Vagina (tissue), 2 donors: ENCODE measurements at regions not wholly inside any gene's neighbourhood (a gene's known extent, or its start where the extent isn't known, plus 50 kb on each side); places are given as distances from the start of the nearest gene placed in this dataset.

Experiments
- DNase-seq, 2 donors: peaks; one replicate each; pipeline ENCODE4 v3.0.0-alpha.2; 2017; ENCODE audit errors: extremely low spot score in 2 of 2
- H3K27ac ChIP-seq: fragments of 200-600 bp; sonication (generic); one replicate; pipeline ENCODE4 v1.5.1; 2019
- H3K27me3 ChIP-seq: fragments of 200-600 bp; sonication (generic); one replicate; pipeline ENCODE4 v1.5.1; 2019
- H3K36me3 ChIP-seq, 2 donors: fragments of 200-600 bp; sonication (generic); one replicate each; pipeline ENCODE4 v1.5.1; 2017 to 2019
- H3K4me1 ChIP-seq: fragments of 200-600 bp; sonication (generic); one replicate; pipeline ENCODE4 v1.5.1; 2019
- H3K4me3 ChIP-seq, 2 donors: fragments of 200-600 bp; sonication (generic); 1 replicate in 1 of 2; 2 replicates in 1 of 2; pipeline ENCODE4 v1.5.1; 2016 to 2019
- H3K9me3 ChIP-seq: fragments of 200-600 bp; sonication (generic); one replicate; pipeline ENCODE4 v1.5.1; 2019
- CTCF ChIP-seq, 3 experiments: fragments of 450-650 bp in 2 of 3; fragments of 200-600 bp in 1 of 3; sonication (generic) in 1 of 3; IDR thresholded peaks; one replicate each; pipeline ENCODE4 v1.5.1; 2017 to 2019; ENCODE audit warnings: antibody characterized with exemption in 3 of 3, mild to moderate bottlenecking in 2 of 3, moderate library complexity in 2 of 3
- POLR2A ChIP-seq, 2 donors: fragments of 450-650 bp; IDR thresholded peaks; one replicate each; pipeline ENCODE4 v1.6.1; 2017; ENCODE audit warnings: antibody characterized with exemption in 2 of 2, mild to moderate bottlenecking in 2 of 2, moderate library complexity in 2 of 2
- POLR2AphosphoS5 ChIP-seq, 2 donors: sonication (generic); formaldehyde crosslinking; IDR thresholded peaks; one replicate each; pipeline ENCODE4 v1.9.0; 2017; ENCODE audit warnings: antibody characterized with exemption in 2 of 2, mild to moderate bottlenecking in 2 of 2, low read depth in 1 of 2; ENCODE audit not compliant: insufficient read depth in 1 of 2
- intact Hi-C: fragments of 100-400 bp; cut with DNase I; formaldehyde crosslinking; loops from one replicate; pipeline ENCODE4 v1.15.1; 2023

- intact Hi-C loops: no loop called here
- H3K27ac ChIP-seq: no peak overlapping the region
- no peak for DNase-seq
- H3K27me3 ChIP-seq: no peaks in the 10 kb centered on the region
- no peak for TF ChIP-seq POLR2A (IDR thresholded peaks at IDR 0.05)
- no peak for TF ChIP-seq CTCF (IDR thresholded peaks at IDR 0.05)
- TF ChIP-seq POLR2AphosphoS5 (IDR thresholded peaks at IDR 0.05; ENCODE audit: insufficient read depth in 1 of 2, low read depth in 1 of 2): no peak
- no peak overlapping the region for H3K4me3 ChIP-seq
- no peaks in the 10 kb centered on the region for H3K9me3 ChIP-seq
- no peaks in the 10 kb centered on the region for H3K36me3 ChIP-seq
- H3K4me1 ChIP-seq: no peaks in the 10 kb centered on the region
Observed at GRCh38 chr9:102534031-102534430, 461.1 kb upstream of the CYLC2 start.

GRCh38 chr9:102521097-102521755 is 473.9 kb upstream of the CYLC2 start:
- intact Hi-C loops: no loop called here
- H3K27me3 ChIP-seq: no peaks in the 10 kb centered on the region

GRCh38 chr9:102519423-102519822 is 475.7 kb upstream of the CYLC2 start:
- H3K27me3 ChIP-seq: no peaks in the 10 kb centered on the region
- no peaks in the 10 kb centered on the region for H3K36me3 ChIP-seq
- no peak overlapping the region for H3K4me3 ChIP-seq
- no peak for DNase-seq
- H3K27ac ChIP-seq: no peak overlapping the region
- H3K9me3 ChIP-seq: no peaks in the 10 kb centered on the region
- TF ChIP-seq POLR2AphosphoS5 (IDR thresholded peaks at IDR 0.05; ENCODE audit: insufficient read depth in 1 of 2, low read depth in 1 of 2) (no peak), POLR2A (IDR thresholded peaks at IDR 0.05) (no peak), CTCF (IDR thresholded peaks at IDR 0.05) (no peak)
- no peaks in the 10 kb centered on the region for H3K4me1 ChIP-seq
- intact Hi-C loops: no loop called here

More at GRCh38 chr9:102521097-102521755, 473.9 kb upstream of the CYLC2 start:
- DNase-seq: no peak
- H3K4me3 ChIP-seq: no peak overlapping the region
- TF ChIP-seq CTCF (IDR thresholded peaks at IDR 0.05): no peak
- no peak for TF ChIP-seq POLR2A (IDR thresholded peaks at IDR 0.05)
- TF ChIP-seq POLR2AphosphoS5 (IDR thresholded peaks at IDR 0.05; ENCODE audit: insufficient read depth in 1 of 2, low read depth in 1 of 2): no peak
- no peaks in the 10 kb centered on the region for H3K36me3 ChIP-seq
- no peaks in the 10 kb centered on the region for H3K9me3 ChIP-seq
- no peaks in the 10 kb centered on the region for H3K4me1 ChIP-seq
- H3K27ac ChIP-seq: no peak overlapping the region

- DNase-seq: no peak
- H3K36me3 ChIP-seq: no peaks in the 10 kb centered on the region
- intact Hi-C loops: no loop called here
- no peak overlapping the region for H3K27ac ChIP-seq
- H3K4me1 ChIP-seq: no peaks in the 10 kb centered on the region
- no peaks in the 10 kb centered on the region for H3K9me3 ChIP-seq
- no peak overlapping the region for H3K4me3 ChIP-seq
- H3K27me3 ChIP-seq: no peaks in the 10 kb centered on the region
- TF ChIP-seq CTCF (IDR thresholded peaks at IDR 0.05) (no peak), POLR2A (IDR thresholded peaks at IDR 0.05) (no peak), POLR2AphosphoS5 (IDR thresholded peaks at IDR 0.05; ENCODE audit: insufficient read depth in 1 of 2, low read depth in 1 of 2) (no peak)
Observed at GRCh38 chr9:102518324-102518723, 476.8 kb upstream of the CYLC2 start.

GRCh38 chr9:102514541-102514940 is 480.6 kb upstream of the CYLC2 start:
- intact Hi-C loops: no loop called here
- no peak overlapping the region for H3K27ac ChIP-seq

More at GRCh38 chr9:102514541-102514940, 480.6 kb upstream of the CYLC2 start:
- no peaks in the 10 kb centered on the region for H3K27me3 ChIP-seq
- DNase-seq: no peak
- H3K36me3 ChIP-seq: no peaks in the 10 kb centered on the region
- TF ChIP-seq POLR2AphosphoS5 (IDR thresholded peaks at IDR 0.05; ENCODE audit: insufficient read depth in 1 of 2, low read depth in 1 of 2): no peak
- TF ChIP-seq CTCF (IDR thresholded peaks at IDR 0.05): no peak
- no peaks in the 10 kb centered on the region for H3K4me1 ChIP-seq
- no peak overlapping the region for H3K4me3 ChIP-seq
- no peaks in the 10 kb centered on the region for H3K9me3 ChIP-seq
